Transverse colon (tissue), 4 donors: ENCODE measurements at regions not wholly inside any gene's neighbourhood (a gene's known extent, or its start where the extent isn't known, plus 50 kb on each side); places are given as distances from the start of the nearest gene placed in this dataset.

Experiments used
- DNase-seq: peaks from one replicate; pipeline ENCODE4 v3.0.0-alpha.2; 2019
- H3K27ac ChIP-seq, 4 donors: fragments of 200-600 bp; sonication (generic); 2 replicates each; pipeline ENCODE4 v1.5.1; 2016 to 2018; ENCODE audit warnings: inconsistent platforms in 4 of 4
- H3K27me3 ChIP-seq: fragments of 200-600 bp; sonication (generic); 2 replicates; pipeline ENCODE4 v1.5.1; 2017; ENCODE audit warnings: inconsistent platforms
- H3K36me3 ChIP-seq, 4 donors: fragments of 200-600 bp; sonication (generic); 2 replicates each; pipeline ENCODE4 v1.5.1; 2017 to 2019; ENCODE audit warnings: inconsistent platforms in 4 of 4
- H3K4me1 ChIP-seq, 4 donors: fragments of 200-600 bp; sonication (generic); 2 replicates each; pipeline ENCODE4 v1.5.1; 2017 to 2020; ENCODE audit warnings: inconsistent platforms in 4 of 4
- H3K4me3 ChIP-seq, 4 donors: fragments of 200-600 bp; sonication (generic); 1 replicate in 1 of 4; 2 replicates in 3 of 4; pipeline versions ENCODE4 v1.5.1 to v1.6.1; 2017 to 2019; ENCODE audit warnings: inconsistent platforms in 4 of 4
- H3K9me3 ChIP-seq, 2 donors: fragments of 200-600 bp; sonication (generic); 2 replicates each; pipeline ENCODE4 v1.5.1; 2017 to 2019; ENCODE audit warnings: inconsistent platforms in 2 of 2
- EP300 ChIP-seq: sonication (generic); formaldehyde crosslinking; IDR thresholded peaks from one replicate; pipeline ENCODE4 v1.6.1; 2017; ENCODE audit warnings: antibody characterized with exemption, low read depth
- POLR2A ChIP-seq: fragments of 450-650 bp; IDR thresholded peaks from one replicate; pipeline ENCODE4 v1.6.1; 2016; ENCODE audit warnings: antibody characterized with exemption, mild to moderate bottlenecking, moderate library complexity
- POLR2AphosphoS5 ChIP-seq, 3 donors: sonication (generic); formaldehyde crosslinking; IDR thresholded peaks; one replicate each; pipeline ENCODE4 v1.6.1; 2016; ENCODE audit warnings: antibody characterized with exemption in 3 of 3
- WGBS, 2 donors: methylation state at CpG; one replicate each; pipeline ENCODE4 v1.1.5; 2018; ENCODE audit warnings: low coverage in 1 of 2; 5-methylcytosine and 5-hydroxymethylcytosine counted together
- in situ Hi-C, 4 donors: fragments of 200-750 bp; cut with MboI; loops; one replicate each; pipeline versions ENCODE4 v1.15.0 to v1.15.1; 2017; ENCODE audit warnings: low sequenced_read_pairs in 3 of 4, low pct_ligation_motif_present in 1 of 4, low pct_unique_long_range_greater_than_20kb in 1 of 4
- intact Hi-C: fragments of 100-400 bp; cut with DNase I; formaldehyde crosslinking; loops from one replicate; pipeline ENCODE4 v1.15.1; 2023; ENCODE audit warnings: low total_unique reads
- TF ChIP-seq, protein P1 (sequence below), 5 experiments: fragments of 200-600 bp in 3 of 5; fragments of 450-650 bp in 2 of 5; sonication (generic) in 3 of 5; IDR thresholded peaks; 1 replicate in 2 of 5; 2 replicates in 3 of 5; pipeline ENCODE4 v1.5.1; 2016 to 2017; ENCODE audit warnings: antibody characterized with exemption in 5 of 5, inconsistent platforms in 3 of 5, mild to moderate bottlenecking in 2 of 5, moderate library complexity in 1 of 5

DNA sequence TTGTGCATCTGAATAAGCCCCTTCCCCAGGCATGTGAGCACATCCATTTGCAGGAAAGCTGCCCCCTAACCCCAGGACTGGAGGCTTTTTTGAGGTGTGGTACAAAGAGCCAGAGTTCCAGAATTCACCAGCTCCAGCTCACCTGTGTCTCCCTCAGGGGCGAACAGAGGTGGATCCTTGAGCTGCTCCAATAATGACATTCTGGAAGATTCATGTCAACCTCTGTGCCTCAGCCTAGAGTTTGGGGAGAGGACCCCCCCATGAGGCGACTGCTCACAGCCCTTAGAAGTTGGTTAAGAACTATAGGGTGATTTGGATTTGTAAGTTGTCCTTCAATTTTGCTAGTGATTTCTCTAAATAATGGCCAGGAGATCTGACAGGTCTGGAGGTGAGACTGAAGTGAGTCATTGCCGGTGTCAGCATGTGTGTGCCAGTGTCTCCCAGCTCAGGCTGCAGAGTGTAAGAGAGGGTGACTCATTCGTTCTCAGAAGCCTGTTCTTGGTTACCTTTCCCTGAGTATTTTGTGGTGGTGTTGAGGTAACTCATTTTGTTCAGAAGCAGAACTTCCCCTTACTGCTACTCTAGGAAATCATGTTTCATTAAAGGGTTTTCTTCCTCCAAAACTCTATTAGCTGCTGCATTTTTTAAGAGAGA, 136.9 kb upstream of the TOPAZ1 start:
- 78% methylated on average over 4 of the region's 4 CpGs; no CpG with 5 or more reads in 1 of the 2 donors for WGBS, 2 donors
- in situ Hi-C loops = no loop called here

DNA sequence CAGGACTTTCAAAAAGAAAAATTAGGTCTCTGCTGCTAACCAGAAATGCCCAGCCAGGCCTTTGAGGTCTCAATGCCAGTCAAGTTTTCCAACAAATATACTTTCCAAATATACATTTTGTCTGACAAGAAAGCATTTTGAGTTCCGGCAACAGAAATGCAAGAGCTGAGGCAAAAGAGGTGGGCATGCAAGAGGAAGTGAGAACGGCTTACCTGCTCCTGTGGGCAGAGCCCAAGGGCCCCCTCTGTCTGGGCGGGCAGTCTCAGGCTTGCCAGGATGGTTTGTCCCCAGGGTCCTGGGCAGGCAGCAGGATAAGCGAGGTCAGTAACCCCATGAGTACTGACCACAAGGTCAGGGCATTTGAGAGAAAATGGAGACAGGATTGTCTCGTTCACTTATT, 136.1 kb upstream of the TOPAZ1 start:
- no peak overlapping the region for H3K27ac ChIP-seq
- in situ Hi-C loops = no loop called here
- H3K36me3 ChIP-seq = no peaks in the 10 kb centered on the region
- H3K27me3 ChIP-seq = peaks cover 23% of the 10 kb centered on the region
- TF ChIP-seq, protein P1, sequence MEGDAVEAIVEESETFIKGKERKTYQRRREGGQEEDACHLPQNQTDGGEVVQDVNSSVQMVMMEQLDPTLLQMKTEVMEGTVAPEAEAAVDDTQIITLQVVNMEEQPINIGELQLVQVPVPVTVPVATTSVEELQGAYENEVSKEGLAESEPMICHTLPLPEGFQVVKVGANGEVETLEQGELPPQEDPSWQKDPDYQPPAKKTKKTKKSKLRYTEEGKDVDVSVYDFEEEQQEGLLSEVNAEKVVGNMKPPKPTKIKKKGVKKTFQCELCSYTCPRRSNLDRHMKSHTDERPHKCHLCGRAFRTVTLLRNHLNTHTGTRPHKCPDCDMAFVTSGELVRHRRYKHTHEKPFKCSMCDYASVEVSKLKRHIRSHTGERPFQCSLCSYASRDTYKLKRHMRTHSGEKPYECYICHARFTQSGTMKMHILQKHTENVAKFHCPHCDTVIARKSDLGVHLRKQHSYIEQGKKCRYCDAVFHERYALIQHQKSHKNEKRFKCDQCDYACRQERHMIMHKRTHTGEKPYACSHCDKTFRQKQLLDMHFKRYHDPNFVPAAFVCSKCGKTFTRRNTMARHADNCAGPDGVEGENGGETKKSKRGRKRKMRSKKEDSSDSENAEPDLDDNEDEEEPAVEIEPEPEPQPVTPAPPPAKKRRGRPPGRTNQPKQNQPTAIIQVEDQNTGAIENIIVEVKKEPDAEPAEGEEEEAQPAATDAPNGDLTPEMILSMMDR (IDR thresholded peaks at IDR 0.05) = no peak
- no peak for TF ChIP-seq POLR2A
- no peak for TF ChIP-seq POLR2AphosphoS5 (IDR thresholded peaks at IDR 0.05)
- no peak for TF ChIP-seq EP300
- 82 to 100% methylated on average over 1 to 5 of the region's 5 CpGs for WGBS, 2 donors
- no peaks in the 10 kb centered on the region for H3K9me3 ChIP-seq
- no peak for DNase-seq
- intact Hi-C loops = no loop called here
- H3K4me3 ChIP-seq = no peak overlapping the region
- H3K4me1 ChIP-seq = no peaks in the 10 kb centered on the region

More for the DNA sequence above, 136.9 kb upstream of the TOPAZ1 start:
- H3K36me3 ChIP-seq = no peaks in the 10 kb centered on the region
- H3K9me3 ChIP-seq = no peaks in the 10 kb centered on the region
- H3K4me1 ChIP-seq = no peaks in the 10 kb centered on the region
- no peak overlapping the region for H3K27ac ChIP-seq
- intact Hi-C loops = no loop called here
- H3K27me3 ChIP-seq = peaks cover 24% of the 10 kb centered on the region
- TF ChIP-seq, protein P1 (IDR thresholded peaks at IDR 0.05) = no peak
- TF ChIP-seq POLR2A = no peak
- TF ChIP-seq POLR2AphosphoS5 (IDR thresholded peaks at IDR 0.05) = no peak
- no peak for TF ChIP-seq EP300
- DNase-seq = no peak
- no peak overlapping the region for H3K4me3 ChIP-seq

DNA sequence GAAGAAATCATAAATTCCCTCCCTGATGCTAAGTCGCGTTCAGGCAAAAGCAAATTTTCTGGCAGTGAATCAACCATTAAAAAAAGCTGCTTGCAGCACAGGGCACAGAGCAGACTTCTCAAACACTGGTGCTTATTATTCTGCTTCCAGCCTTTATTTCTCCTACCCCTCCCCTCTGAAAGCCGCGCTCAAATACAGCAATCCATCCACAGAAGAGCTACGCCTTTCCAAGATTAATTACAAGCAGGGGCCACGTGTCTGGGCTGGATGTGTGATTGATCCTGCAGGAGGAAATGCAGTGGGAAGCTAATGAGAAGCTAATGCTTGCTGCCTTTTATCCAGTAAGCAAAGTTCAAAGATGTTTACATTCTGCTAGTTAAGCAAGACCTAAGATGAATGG, 134.9 kb upstream of the TOPAZ1 start:
- Histone ChIP-seq H3K4me1 (no peaks in the 10 kb centered on the region), H3K36me3 (no peaks in the 10 kb centered on the region), H3K27ac (no peak overlapping the region), H3K27me3 (peaks cover 12% of the 10 kb centered on the region), H3K4me3 (no peak overlapping the region), H3K9me3 (no peaks in the 10 kb centered on the region)
- intact Hi-C loops (no loop called here), in situ Hi-C loops (no loop called here)
- DNase-seq = no peak
- no peak for TF ChIP-seq POLR2A
- TF ChIP-seq POLR2AphosphoS5 (IDR thresholded peaks at IDR 0.05) = no peak
- TF ChIP-seq, protein P1 (IDR thresholded peaks at IDR 0.05) = no peak
- TF ChIP-seq EP300 = no peak
- 30 to 35% methylated on average over 5 to 6 of the region's 6 CpGs for WGBS, 2 donors

DNA sequence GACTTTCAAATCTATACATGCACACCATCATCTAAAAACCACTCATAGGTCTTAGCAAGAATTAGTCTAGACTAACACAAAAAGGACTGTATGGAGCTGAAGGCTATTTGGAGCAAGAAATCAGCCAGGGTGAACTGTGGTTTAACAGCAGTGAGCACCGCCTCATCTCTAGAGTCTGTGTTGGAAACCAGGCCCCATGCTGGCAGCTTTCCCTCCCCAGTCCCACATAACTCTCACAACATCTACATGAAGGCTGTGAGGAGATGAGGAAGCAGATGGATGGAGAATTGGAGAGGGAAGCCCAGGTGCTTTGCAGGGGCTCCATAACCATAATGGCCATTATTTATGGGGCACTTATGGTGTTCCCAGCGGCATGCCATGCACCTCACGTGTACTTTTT, 133.2 kb upstream of the TOPAZ1 start:
- TF ChIP-seq EP300 (no peak), POLR2AphosphoS5 (IDR thresholded peaks at IDR 0.05) (no peak), POLR2A (no peak)
- TF ChIP-seq, protein P1 (IDR thresholded peaks at IDR 0.05) = no peak
- Histone ChIP-seq H3K27me3 (peaks cover 8% of the 10 kb centered on the region), H3K4me3 (no peak overlapping the region), H3K9me3 (no peaks in the 10 kb centered on the region), H3K27ac (no peak overlapping the region), H3K36me3 (no peaks in the 10 kb centered on the region), H3K4me1 (no peaks in the 10 kb centered on the region)
- intact Hi-C loops = no loop called here
- WGBS, 2 donors = 84% methylated on average over 3 of the region's 3 CpGs; no CpG with 5 or more reads in 1 of the 2 donors
- in situ Hi-C loops = no loop called here
- DNase-seq = no peak
